ENCODE measurements at regions not wholly inside any gene's neighbourhood (a gene's known extent, or its start where the extent isn't known, plus 50 kb on each side); places are given as distances from the start of the nearest gene placed in this dataset.

GRCh38 chr5:66517351-66517750 is 78.8 kb upstream of the MAST4 start:
- ChIA-PET CTCF (no interaction called here), POLR2A (ENCODE audit: low non-redundant PET) (no interaction called here)
- DNase-seq (ENCODE audit: low spot score) = no peak
- H3K27ac ChIP-seq = no peak overlapping the region
- TF ChIP-seq CTCF (conservative IDR thresholded peaks at IDR 0.05; ENCODE audit: low read depth) = no peak

GRCh38 chr5:66518052-66518451 is 78.1 kb upstream of the MAST4 start:
- no peak overlapping the region for H3K27ac ChIP-seq
- CTCF ChIA-PET = no interaction called here
- DNase-seq (ENCODE audit: low spot score) = no peak
- no peak for TF ChIP-seq CTCF (conservative IDR thresholded peaks at IDR 0.05; ENCODE audit: low read depth)
- POLR2A ChIA-PET (ENCODE audit: low non-redundant PET) = no interaction called here

- CTCF ChIA-PET = interaction anchor here (0.6 kb wide), 1 partner anchor 71 kb away, joined by 3 read pairs; no protein-coding TSS in a partner anchor
- TF ChIP-seq CTCF (conservative IDR thresholded peaks at IDR 0.05; ENCODE audit: low read depth) = no peak
- POLR2A ChIA-PET (ENCODE audit: low non-redundant PET) = no interaction called here
- no peak for DNase-seq (ENCODE audit: low spot score)
- no peak overlapping the region for H3K27ac ChIP-seq
These were observed 77.4 kb upstream of the MAST4 start for GRCh38 chr5:66518753-66519152.

- H3K27ac ChIP-seq = no peak overlapping the region
- POLR2A ChIA-PET (ENCODE audit: low non-redundant PET) = no interaction called here
- DNase-seq (ENCODE audit: low spot score) = no peak
- TF ChIP-seq CTCF (conservative IDR thresholded peaks at IDR 0.05; ENCODE audit: low read depth) = no peak
- CTCF ChIA-PET = interaction anchor here (0.6 kb wide), 1 partner anchor 1195 kb away, joined by 3 read pairs; no protein-coding TSS in a partner anchor
These were observed 76.6 kb upstream of the MAST4 start for GRCh38 chr5:66519626-66520025.

GRCh38 chr5:66520854-66521253 is 75.3 kb upstream of the MAST4 start:
- H3K27ac ChIP-seq = no peak overlapping the region
- TF ChIP-seq CTCF (conservative IDR thresholded peaks at IDR 0.05; ENCODE audit: low read depth) = no peak
- no peak for DNase-seq (ENCODE audit: low spot score)
- ChIA-PET CTCF (no interaction called here), POLR2A (ENCODE audit: low non-redundant PET) (no interaction called here)

GRCh38 chr5:66527478-66528035 is 68.6 kb upstream of the MAST4 start:
- no peak overlapping the region for H3K27ac ChIP-seq
- ChIA-PET CTCF (interaction anchor here (0.7 to 1.0 kb wide), 2 partner anchors 84 to 221 kb away, joined by 3 to 4 read pairs; no protein-coding TSS in a partner anchor), POLR2A (ENCODE audit: low non-redundant PET) (no interaction called here)
- no peak for DNase-seq (ENCODE audit: low spot score)
- TF ChIP-seq CTCF (conservative IDR thresholded peaks at IDR 0.05; ENCODE audit: low read depth) = no peak

Measured in RWPE1 (cell line).